NCI-H345 treated with DMSO at 0.1 percent for 48 hours (cell line): ENCODE measurements at regions not wholly inside any gene's neighbourhood (a gene's known extent, or its start where the extent isn't known, plus 50 kb on each side); places are given as distances from the start of the nearest gene placed in this dataset.

Experiments used
- DNase-seq: peaks from one replicate; lab custom pipeline; 2025; ENCODE audit not compliant: unreplicated experiment; lab: John Stamatoyannopoulos, UW

DNA sequence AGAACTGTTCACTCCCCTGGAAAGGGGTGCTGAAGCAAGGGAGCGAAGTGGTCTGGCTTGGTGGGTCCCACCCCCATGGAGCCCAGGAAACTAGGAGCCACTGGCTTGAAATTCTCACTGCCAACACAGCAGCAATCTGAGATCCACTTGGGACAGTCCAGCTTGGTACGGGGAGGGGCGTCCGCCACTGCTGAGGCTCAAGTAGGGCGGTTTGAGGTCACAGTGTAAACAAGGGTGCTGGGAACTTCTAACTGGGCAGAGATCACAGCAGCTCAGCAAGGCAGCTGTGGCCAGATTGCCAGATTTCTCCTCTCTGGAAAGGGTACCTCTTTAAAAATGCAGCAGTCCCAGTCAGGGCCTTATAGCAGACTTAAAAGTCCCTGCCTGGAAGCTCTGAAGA lies 53.9 kb upstream of the GALNTL6 start:
- no peak for DNase-seq

DNA sequence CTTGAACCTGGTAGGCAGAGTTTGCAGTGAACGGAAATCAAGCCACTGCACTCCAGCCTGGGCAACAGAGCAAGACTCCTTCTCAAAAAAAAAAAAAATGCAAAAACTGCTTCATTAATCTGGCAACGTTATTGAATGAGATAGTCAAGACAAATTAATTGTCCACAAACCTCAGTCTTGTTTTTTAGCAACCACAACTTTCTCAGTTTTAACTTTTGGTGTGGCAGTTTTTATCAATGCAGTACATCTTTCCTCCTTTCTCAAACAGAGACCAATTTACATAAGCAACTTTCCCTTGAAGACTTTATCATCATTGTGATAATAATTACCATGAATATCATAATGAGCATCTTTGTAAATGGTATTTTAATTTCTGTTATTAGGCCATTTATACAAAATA lies 61.7 kb upstream of the GALNTL6 start:
- DNase-seq, result no peak

DNA sequence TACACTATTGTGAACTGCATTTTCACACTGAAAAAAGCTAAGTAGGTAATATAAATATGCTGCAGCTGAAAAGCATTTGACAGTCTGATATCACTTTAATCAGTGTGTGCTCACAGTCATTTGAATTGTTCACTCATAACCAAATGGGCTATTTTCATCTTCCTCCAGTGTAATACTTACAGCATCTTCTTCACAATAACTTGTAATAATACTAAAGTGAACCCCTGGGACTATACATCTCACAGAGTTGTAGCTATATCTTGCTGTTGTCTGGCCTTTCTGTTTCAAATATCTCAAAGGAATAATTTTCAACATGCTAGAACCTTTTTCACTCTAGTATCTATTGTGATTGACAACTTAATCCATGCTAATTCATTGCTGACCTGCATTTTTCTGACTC lies 66.8 kb upstream of the GALNTL6 start:
- DNase-seq, result no peak

GRCh38 chr4:171742436-171742835 lies 70.8 kb upstream of the GALNTL6 start:
- DNase-seq, result no peak

GRCh38 chr4:171727185-171727584 lies 86.0 kb upstream of the GALNTL6 start:
- DNase-seq, result no peak

DNA sequence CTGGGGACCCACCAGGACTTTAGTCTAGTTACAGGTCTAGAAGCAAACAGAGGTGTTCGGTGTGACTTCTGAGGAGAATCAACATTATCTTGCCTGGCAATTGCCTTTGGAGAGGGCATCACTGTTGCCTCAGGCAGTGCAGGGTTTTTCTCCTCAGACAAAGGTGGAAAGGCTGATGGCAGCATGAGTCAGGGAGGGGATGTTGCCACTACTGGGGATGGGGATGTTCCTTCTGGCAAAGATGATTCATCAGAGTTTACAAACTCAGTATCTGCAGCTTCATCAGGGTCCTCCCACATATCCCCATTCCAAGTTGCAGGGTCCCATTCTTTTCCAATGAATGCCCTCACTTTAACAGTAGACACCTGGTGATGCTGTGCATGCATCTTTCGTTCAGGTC lies 91.3 kb upstream of the GALNTL6 start:
- DNase-seq, result no peak

- no peak for DNase-seq
These were observed 93.5 kb upstream of the GALNTL6 start for GRCh38 chr4:171719691-171720090.

DNA sequence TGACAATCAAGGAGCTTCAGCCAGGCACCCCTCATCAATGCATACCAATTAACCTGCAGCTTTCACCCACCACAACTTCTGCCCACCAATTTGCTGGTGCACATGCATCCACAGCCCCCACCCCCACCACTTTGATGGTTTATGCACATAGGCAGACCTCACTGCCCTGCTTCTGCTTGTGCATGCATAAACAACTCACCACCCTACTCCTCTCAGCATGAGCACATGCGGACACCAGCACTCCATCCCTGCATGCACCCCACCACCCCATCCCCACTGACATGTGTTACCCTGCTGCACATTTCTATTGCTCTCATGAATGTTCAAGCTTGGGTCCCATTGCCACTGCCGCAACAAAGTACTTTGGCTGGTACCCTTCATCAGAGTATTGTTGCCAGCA lies 94.5 kb upstream of the GALNTL6 start:
- no peak for DNase-seq

GRCh38 chr4:171718069-171718468 lies 95.1 kb upstream of the GALNTL6 start:
- no peak for DNase-seq

- no peak for DNase-seq
These were observed 95.9 kb upstream of the GALNTL6 start for GRCh38 chr4:171717231-171717741.

DNA sequence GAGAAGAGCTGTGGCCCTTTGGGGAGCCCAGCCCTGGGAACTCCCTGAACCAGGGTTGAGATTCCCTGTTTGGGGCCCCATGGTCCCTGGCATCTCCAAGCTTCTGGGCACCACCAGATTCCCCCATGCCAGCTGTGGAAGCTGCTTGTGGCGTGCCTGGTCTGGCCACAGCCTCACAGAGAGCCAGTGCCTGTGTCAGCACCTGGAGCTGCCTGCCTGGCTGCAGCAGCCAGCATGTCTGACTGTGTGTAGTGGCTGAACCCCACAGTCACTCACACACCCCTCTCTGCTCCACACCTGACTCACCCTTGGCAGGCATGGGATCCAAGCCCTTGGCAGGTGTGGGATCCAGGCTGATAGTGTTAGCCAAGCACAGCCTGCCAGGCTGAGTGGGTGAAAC lies 97.2 kb upstream of the GALNTL6 start:
- DNase-seq, result no peak

DNA sequence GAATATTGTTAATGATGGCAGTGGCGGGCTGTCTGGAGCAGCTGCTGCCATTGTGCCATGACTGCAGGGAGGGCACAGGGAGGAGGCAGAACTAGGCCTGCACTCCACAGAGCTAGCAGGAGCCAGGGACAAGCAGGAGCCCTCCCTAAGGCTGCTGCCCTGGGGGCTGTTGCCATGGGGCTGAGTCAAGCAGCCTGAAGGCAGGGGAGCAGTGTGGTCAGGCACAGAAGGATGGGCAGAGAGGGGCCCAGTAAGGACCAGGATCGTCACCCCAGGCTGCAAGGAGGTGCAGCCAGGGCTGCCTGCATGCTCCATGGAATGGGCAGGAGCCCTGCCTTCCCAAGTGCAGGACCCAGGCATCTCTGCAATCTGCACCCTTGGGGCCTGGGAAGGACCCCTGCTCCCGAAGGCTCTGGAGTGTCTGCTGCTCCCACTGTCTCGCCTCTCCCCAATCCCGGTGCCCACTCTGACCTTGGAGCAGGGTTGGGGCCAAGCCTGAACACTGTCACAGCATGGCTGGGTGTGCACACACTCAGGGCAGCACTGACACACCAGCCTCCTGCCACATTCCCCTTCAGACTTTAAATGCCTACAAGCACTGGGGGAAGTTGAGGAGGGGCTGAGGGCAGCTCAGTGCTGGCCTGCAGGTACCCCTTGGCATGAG lies 98.3 kb upstream of the GALNTL6 start:
- DNase-seq, result no peak

DNA sequence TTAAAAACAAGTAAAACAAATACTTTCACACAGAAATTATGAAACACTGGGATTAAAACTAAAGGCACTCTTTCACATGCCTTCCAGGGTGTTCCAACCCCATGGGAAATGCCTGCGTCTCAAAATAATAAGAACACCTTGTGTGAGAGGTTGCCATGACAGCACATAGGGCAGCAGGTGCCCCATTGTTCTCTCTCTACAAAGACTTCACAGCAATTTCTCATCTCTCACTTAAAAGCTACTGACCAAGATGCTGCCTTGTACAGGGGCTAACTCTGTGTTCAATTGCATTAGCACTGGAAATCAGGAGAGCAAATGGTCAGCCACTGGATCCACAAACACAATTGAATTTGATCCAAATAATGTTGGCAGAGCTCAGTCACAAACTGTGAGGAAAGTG lies 102.5 kb upstream of the GALNTL6 start:
- DNase-seq, result peak; percentile 17

DNA sequence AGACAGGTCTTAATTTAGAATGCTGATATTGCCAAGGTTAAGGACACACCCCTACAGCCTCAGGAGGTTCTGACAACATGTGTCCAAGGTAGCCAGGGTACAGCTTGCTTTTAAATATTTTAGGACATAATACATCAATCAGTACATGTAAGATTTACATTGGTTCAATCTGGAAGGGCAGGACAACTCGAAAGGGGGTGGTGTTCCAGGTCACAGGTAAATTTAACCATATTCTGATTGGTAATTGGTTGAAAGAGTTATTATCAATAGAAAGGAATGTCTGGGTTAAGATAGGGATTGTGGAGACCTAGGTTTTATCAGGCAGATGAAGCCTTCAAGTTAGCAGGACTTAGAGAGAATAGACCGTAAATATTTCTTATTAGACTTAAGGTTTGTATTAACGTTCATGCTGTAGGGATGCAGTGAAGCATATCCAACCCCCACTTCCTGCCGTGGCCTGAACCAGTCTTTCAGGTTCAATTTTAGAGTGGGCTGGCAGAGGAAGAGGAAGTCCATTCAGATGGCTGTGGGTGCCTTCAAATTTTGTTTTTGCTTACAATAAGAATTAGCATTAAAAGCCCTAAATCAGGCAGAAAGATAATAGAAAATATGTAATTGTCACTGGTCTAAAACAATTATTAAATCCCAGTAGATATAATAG lies 136.5 kb upstream of the GALNTL6 start:
- DNase-seq, result no peak

- no peak for DNase-seq
These were observed 138.4 kb upstream of the GALNTL6 start for GRCh38 chr4:171674781-171675180.

DNA sequence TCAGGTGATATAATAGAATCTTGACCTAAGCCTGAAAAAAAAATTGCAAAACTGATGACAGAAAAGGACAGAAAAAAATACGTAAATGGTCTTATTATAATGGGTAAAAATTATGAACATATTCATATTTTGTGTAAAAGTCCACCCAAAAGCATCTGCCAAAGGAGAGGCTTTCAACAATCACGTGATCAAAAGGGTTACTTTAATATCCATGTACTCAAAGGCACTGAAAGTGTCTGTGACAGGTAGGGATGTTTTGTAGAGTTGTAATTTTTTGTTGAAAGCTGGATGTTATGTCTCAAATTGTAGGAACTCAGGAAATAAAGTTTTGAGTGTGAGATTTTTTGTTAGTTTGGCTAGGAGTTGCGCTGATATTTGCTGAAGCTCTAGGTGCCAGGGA lies 144.8 kb upstream of the GALNTL6 start:
- no peak for DNase-seq

DNA sequence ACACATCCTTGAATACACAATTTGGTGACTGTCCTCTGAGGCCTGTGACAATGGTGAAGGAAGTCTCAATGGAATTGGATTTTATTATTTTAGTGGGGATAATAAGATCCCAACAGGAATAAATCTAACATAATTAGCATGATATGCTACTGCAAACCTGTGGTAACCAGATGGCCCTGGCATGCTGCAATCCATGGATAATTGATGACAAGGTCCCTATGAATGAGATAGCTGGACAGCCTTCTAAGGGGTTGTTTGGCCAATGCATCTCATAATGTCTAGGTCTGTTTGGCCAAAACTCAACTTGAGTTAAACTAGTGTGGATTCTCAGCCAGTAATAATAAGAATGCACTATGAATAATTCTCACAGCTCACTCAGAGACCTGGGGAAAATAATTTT lies 145.3 kb upstream of the GALNTL6 start:
- no peak for DNase-seq

DNA sequence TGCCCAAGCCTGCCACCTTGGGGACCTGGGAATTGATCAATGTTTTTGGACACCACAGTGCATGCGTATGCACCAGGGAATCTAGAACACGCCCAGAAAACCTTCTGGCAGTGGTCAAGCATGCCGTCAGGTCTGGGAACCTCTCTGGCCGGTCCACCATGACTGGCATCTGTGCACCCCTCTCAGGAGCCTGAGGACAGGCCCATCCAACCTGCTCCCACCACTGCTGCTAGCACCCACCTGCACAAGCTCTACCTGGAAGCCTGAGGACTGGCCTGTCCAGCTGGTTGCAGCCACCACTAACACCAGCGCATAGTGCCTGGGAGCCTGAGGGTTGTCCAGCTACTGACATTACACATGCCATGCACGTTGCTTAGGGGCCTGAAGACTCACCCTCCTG lies 162.1 kb upstream of the GALNTL6 start:
- no peak for DNase-seq

DNA sequence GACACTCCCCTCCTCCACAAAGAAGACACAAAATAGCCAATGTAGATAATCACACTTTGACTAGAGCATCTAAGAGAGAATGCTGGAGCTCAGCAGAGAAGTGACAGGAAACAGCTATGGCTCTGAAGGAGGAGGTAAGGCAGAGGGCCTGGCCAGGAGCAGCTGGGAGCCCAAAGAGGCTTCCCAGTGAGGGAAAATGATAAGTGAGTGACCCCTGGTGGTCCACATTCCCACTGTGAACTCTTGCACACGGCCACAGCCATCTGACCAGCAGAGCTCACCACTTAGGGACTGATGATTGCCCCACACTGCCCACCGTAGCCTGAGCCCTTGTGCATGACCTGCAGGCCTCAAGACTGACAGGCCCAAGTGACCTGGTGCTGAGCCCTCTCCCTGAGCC lies 162.7 kb upstream of the GALNTL6 start:
- DNase-seq, result no peak

GRCh38 chr4:171648926-171649325 lies 164.3 kb upstream of the GALNTL6 start:
- no peak for DNase-seq

DNA sequence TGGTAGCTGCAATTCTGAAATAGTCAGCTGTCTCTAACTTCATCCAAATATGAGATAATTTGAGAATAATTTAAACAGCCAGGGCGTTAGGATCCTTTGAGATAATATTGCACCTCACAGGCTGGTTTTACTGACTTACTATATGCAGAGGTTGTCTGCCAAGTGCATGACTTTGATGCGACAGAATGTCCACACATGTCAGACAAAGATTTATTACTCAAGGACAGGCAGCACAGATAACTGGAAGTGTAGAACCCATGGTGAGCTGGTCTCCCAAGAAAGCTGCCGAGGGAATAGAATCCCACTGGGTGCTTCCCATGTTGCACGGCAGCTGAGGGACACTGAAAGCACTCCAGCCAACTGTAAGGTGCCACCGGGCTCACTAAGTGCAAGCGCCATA lies 166.2 kb upstream of the GALNTL6 start:
- no peak for DNase-seq

DNA sequence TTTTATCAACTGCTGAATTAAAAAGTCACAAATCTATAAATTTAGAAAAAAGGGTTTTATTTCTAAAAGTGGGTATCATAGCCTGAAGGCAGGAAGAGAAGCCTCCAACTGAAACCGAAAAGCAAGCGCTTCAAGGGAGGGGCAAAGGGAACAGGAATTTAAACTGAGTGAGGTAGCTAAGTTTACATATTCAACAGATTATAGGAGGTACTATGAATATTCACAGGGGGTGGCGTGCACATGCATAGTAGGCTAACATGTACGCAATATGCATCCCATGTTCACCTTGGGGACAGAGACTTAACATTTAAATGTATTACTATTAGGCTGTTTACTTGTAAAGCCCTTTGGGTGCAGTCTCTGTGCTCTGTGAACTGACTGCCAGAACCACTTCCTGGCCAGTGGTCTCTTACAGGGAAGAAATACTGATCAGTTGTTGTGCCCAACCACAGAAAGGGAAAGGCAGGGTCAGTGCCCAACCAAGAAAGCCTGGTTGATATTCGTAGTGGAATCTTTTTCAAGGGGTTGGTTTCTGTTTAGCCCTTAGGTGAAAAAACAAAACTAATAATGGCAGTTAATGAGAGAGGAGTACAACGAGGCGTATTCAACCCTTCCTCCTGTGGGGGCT lies 168.7 kb upstream of the GALNTL6 start:
- no peak for DNase-seq
